ENCODE measurements at regions not wholly inside any gene's neighbourhood (a gene's known extent, or its start where the extent isn't known, plus 50 kb on each side); places are given as distances from the start of the nearest gene placed in this dataset.

DNA sequence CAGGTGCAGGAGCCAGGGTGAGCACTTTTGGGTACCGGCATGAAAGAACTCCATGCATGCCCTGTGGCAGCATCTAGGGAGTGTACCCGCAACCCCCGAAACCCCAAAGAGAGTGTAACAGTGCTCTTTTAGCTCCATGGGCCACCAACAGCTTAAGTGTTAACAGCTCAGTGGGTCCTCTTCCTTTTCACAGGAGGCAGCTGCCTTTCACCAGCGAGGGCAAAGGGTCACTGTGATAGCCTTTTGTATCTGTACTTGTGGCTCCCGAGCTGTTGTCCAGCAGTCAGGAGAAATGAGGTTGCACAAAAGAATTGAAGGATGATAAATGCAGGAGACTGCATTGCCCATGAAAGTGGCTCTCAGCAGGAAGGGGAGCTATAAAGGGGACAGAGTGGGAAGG lies 1166.3 kb upstream of the ACVR2A start:
- H3K27ac Mint-ChIP-seq = no peak overlapping the region
- Histone ChIP-seq H3K27ac (ENCODE audit: low read depth in 1 of 2, low read length in 2 of 2) (no peak overlapping the region), H3K9me3 (ENCODE audit: control insufficient read depth in 1 of 2, insufficient read depth in 1 of 2, low read length in 2 of 2) (no peaks in the 10 kb centered on the region), H3K4me1 (ENCODE audit: insufficient read depth, low read length) (no peaks in the 10 kb centered on the region), H3K27me3 (ENCODE audit: control insufficient read depth in 1 of 2, insufficient read depth in 2 of 2, low read length in 2 of 2) (no peaks in the 10 kb centered on the region), H3K4me3 (ENCODE audit: low read length) (no peak overlapping the region), H3K36me3 (ENCODE audit: insufficient read depth, low read length) (no peaks in the 10 kb centered on the region)
- H3K4me1 Mint-ChIP-seq (ENCODE audit: low read depth) = no peaks in the 10 kb centered on the region
- TF ChIP-seq, protein P1, sequence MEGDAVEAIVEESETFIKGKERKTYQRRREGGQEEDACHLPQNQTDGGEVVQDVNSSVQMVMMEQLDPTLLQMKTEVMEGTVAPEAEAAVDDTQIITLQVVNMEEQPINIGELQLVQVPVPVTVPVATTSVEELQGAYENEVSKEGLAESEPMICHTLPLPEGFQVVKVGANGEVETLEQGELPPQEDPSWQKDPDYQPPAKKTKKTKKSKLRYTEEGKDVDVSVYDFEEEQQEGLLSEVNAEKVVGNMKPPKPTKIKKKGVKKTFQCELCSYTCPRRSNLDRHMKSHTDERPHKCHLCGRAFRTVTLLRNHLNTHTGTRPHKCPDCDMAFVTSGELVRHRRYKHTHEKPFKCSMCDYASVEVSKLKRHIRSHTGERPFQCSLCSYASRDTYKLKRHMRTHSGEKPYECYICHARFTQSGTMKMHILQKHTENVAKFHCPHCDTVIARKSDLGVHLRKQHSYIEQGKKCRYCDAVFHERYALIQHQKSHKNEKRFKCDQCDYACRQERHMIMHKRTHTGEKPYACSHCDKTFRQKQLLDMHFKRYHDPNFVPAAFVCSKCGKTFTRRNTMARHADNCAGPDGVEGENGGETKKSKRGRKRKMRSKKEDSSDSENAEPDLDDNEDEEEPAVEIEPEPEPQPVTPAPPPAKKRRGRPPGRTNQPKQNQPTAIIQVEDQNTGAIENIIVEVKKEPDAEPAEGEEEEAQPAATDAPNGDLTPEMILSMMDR (IDR thresholded peaks at IDR 0.05) = no peak
- H3K36me3 Mint-ChIP-seq (ENCODE audit: low read depth) = no peaks in the 10 kb centered on the region
- CTCF ChIA-PET = no interaction called here
- H3K4me3 Mint-ChIP-seq = no peak overlapping the region
- no peaks in the 10 kb centered on the region for H3K27me3 Mint-ChIP-seq
- no peak for DNase-seq
- POLR2A ChIA-PET = no interaction called here
- no peak for ATAC-seq (ENCODE audit: poor library complexity)
- H3K9me3 Mint-ChIP-seq = no peaks in the 10 kb centered on the region
- intact Hi-C loops (cut with DNase I, micrococcal nuclease) = no loop called here

DNA sequence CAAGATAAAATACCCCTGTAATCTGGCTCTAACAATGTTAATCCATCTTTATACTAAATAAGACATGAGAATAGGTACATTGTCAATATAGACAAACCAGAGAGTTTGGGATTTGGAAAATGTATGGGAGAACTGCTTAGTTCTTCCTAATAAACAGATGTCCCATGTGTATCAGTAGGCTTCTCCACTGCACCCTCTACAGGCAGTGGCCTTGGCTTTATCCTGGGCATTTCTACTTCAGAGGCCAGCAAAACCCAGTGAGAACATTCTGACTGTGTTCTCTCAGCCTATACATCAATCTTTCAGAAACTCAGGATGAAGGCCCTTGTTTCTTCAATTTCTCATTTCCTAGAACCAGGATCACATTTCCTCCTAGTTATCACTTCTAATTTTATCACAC lies 1167.5 kb upstream of the ACVR2A start:
- Histone ChIP-seq H3K4me1 (ENCODE audit: insufficient read depth, low read length) (no peaks in the 10 kb centered on the region), H3K4me3 (ENCODE audit: low read length) (no peak overlapping the region), H3K27ac (ENCODE audit: low read depth in 1 of 2, low read length in 2 of 2) (no peak overlapping the region), H3K27me3 (ENCODE audit: control insufficient read depth in 1 of 2, insufficient read depth in 2 of 2, low read length in 2 of 2) (no peaks in the 10 kb centered on the region), H3K9me3 (ENCODE audit: control insufficient read depth in 1 of 2, insufficient read depth in 1 of 2, low read length in 2 of 2) (no peaks in the 10 kb centered on the region), H3K36me3 (ENCODE audit: insufficient read depth, low read length) (no peaks in the 10 kb centered on the region)
- H3K4me3 Mint-ChIP-seq = no peak overlapping the region
- H3K9me3 Mint-ChIP-seq = no peaks in the 10 kb centered on the region
- ChIA-PET POLR2A (no interaction called here), CTCF (no interaction called here)
- intact Hi-C loops (cut with DNase I, micrococcal nuclease) = no loop called here
- no peak for DNase-seq
- no peak for ATAC-seq (ENCODE audit: poor library complexity)
- H3K4me1 Mint-ChIP-seq (ENCODE audit: low read depth) = no peaks in the 10 kb centered on the region
- H3K27me3 Mint-ChIP-seq = no peaks in the 10 kb centered on the region
- TF ChIP-seq, protein P1 (IDR thresholded peaks at IDR 0.05) = no peak
- H3K36me3 Mint-ChIP-seq (ENCODE audit: low read depth) = no peaks in the 10 kb centered on the region
- no peak overlapping the region for H3K27ac Mint-ChIP-seq

DNA sequence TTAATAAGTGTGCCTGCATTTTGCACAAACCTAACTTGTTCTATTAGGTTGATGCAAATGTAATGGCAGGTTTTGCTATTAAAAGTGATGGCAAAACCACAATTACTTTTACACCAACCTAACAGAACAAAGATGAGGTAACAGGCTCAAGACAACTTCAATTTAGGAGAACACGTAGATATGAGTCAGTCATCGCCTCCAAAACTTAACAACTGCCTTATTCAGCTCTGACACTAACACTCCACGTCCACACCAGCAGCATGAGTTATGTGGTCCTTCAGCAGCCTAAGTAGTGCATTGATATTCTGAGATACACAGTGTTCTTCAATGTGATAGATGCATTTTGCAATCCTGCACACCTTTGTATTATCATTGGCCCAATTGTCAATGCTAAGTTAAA lies 1175.1 kb upstream of the ACVR2A start:
- Mint-ChIP-seq H3K4me3 (no peak overlapping the region), H3K4me1 (ENCODE audit: low read depth) (no peaks in the 10 kb centered on the region), H3K36me3 (ENCODE audit: low read depth) (no peaks in the 10 kb centered on the region), H3K27me3 (no peaks in the 10 kb centered on the region), H3K9me3 (no peaks in the 10 kb centered on the region), H3K27ac (no peak overlapping the region)
- no peak for ATAC-seq (ENCODE audit: poor library complexity)
- H3K36me3 ChIP-seq (ENCODE audit: insufficient read depth, low read length) = no peaks in the 10 kb centered on the region
- intact Hi-C loops (cut with DNase I, micrococcal nuclease) = no loop called here
- TF ChIP-seq, protein P1 (IDR thresholded peaks at IDR 0.05) = no peak
- CTCF ChIA-PET = no interaction called here
- POLR2A ChIA-PET = no interaction called here
- no peaks in the 10 kb centered on the region for H3K27me3 ChIP-seq (ENCODE audit: control insufficient read depth in 1 of 2, insufficient read depth in 2 of 2, low read length in 2 of 2)
- DNase-seq = no peak
- no peaks in the 10 kb centered on the region for H3K4me1 ChIP-seq (ENCODE audit: insufficient read depth, low read length)
- no peaks in the 10 kb centered on the region for H3K9me3 ChIP-seq (ENCODE audit: control insufficient read depth in 1 of 2, insufficient read depth in 1 of 2, low read length in 2 of 2)
- no peak overlapping the region for H3K27ac ChIP-seq (ENCODE audit: low read depth in 1 of 2, low read length in 2 of 2)
- H3K4me3 ChIP-seq (ENCODE audit: low read length) = no peak overlapping the region
